ENCODE measurements at regions not wholly inside any gene's neighbourhood (a gene's known extent, or its start where the extent isn't known, plus 50 kb on each side); places are given as distances from the start of the nearest gene placed in this dataset.

DNA sequence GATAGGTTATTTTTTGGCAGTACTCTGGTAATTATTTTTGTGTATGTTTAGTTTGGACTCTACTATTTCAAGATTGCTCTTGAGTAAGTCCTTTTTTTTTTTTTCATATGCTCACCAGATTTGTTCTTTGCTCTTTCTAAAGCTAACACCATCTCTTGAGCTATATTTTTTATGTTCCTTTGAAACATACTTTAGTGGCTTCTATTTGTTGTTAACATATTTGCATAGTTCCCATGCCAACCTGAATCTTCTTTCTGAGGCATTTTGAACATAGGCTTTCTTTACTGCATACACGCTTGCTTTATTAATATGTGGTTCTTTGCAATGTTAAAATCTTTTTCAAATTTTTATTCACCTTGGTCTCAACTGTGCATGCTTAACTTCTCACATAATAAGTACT is 1644.9 kb downstream of the SUCLG1 start:
- H3K4me1 ChIP-seq (ENCODE audit: low read depth), result peaks cover 4% of the 10 kb centered on the region
- H3K27me3 ChIP-seq, result no peaks in the 10 kb centered on the region
- H3K9me3 ChIP-seq (ENCODE audit: low read depth), result no peaks in the 10 kb centered on the region
- H3K36me3 ChIP-seq, result no peaks in the 10 kb centered on the region
- no peak for TF ChIP-seq CTCF (IDR thresholded peaks at IDR 0.05; ENCODE audit: low read depth, low read length)
- H3K4me3 ChIP-seq, result no peak overlapping the region
- no peak overlapping the region for H3K27ac ChIP-seq
- no peak for DNase-seq (ENCODE audit: low read depth in 1 of 2, low spot score in 1 of 2)

- TF ChIP-seq CTCF (IDR thresholded peaks at IDR 0.05; ENCODE audit: low read depth, low read length), result no peak
- H3K4me3 ChIP-seq, result no peak overlapping the region
- no peak overlapping the region for H3K27ac ChIP-seq
- H3K9me3 ChIP-seq (ENCODE audit: low read depth), result no peaks in the 10 kb centered on the region
- no peak for DNase-seq (ENCODE audit: low read depth in 1 of 2, low spot score in 1 of 2)
- H3K27me3 ChIP-seq, result no peaks in the 10 kb centered on the region
- H3K36me3 ChIP-seq, result no peaks in the 10 kb centered on the region
- peaks cover 4% of the 10 kb centered on the region for H3K4me1 ChIP-seq (ENCODE audit: low read depth)
These were observed 1647.1 kb downstream of the SUCLG1 start for GRCh38 chr2:82811946-82812345.

GRCh38 chr2:82803307-82803706 is 1655.8 kb downstream of the SUCLG1 start:
- no peak for TF ChIP-seq CTCF (IDR thresholded peaks at IDR 0.05; ENCODE audit: low read depth, low read length)

GRCh38 chr2:82797469-82797868 is 1661.6 kb downstream of the SUCLG1 start:
- H3K4me1 ChIP-seq (ENCODE audit: low read depth), result no peaks in the 10 kb centered on the region
- no peaks in the 10 kb centered on the region for H3K9me3 ChIP-seq (ENCODE audit: low read depth)
- H3K27ac ChIP-seq, result no peak overlapping the region
- no peak overlapping the region for H3K4me3 ChIP-seq
- no peaks in the 10 kb centered on the region for H3K27me3 ChIP-seq
- DNase-seq (ENCODE audit: low read depth in 1 of 2, low spot score in 1 of 2), result no peak
- no peaks in the 10 kb centered on the region for H3K36me3 ChIP-seq
- TF ChIP-seq CTCF (IDR thresholded peaks at IDR 0.05; ENCODE audit: low read depth, low read length), result no peak

More at GRCh38 chr2:82803307-82803706, 1655.8 kb downstream of the SUCLG1 start:
- Histone ChIP-seq H3K4me1 (ENCODE audit: low read depth) (no peaks in the 10 kb centered on the region), H3K27ac (no peak overlapping the region), H3K36me3 (no peaks in the 10 kb centered on the region), H3K9me3 (ENCODE audit: low read depth) (no peaks in the 10 kb centered on the region), H3K27me3 (no peaks in the 10 kb centered on the region), H3K4me3 (no peak overlapping the region)
- no peak for DNase-seq (ENCODE audit: low read depth in 1 of 2, low spot score in 1 of 2)

DNA sequence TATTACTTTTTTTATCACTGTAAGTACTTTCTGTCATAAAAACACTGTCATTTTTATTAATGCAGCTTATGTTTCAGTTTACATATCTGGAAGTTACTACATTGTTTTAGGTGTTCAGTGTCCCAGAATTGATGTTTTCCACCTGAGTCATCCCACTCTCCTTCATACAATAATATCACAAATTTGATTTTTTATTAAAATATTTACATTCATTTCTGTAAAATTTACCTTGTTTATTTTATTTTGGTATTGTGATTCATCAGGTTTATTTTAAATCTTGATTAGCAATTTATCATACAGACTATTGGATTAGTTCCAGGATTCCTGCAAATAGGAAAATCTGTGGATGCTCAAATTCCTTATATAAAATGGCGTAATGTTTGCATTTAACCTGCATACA is 1662.9 kb downstream of the SUCLG1 start:
- Histone ChIP-seq H3K4me3 (no peak overlapping the region), H3K36me3 (no peaks in the 10 kb centered on the region), H3K27me3 (no peaks in the 10 kb centered on the region), H3K9me3 (ENCODE audit: low read depth) (no peaks in the 10 kb centered on the region), H3K4me1 (ENCODE audit: low read depth) (no peaks in the 10 kb centered on the region), H3K27ac (no peak overlapping the region)
- TF ChIP-seq CTCF (IDR thresholded peaks at IDR 0.05; ENCODE audit: low read depth, low read length), result no peak
- no peak for DNase-seq (ENCODE audit: low read depth in 1 of 2, low spot score in 1 of 2)

GRCh38 chr2:82795446-82795845 is 1663.6 kb downstream of the SUCLG1 start:
- Histone ChIP-seq H3K9me3 (ENCODE audit: low read depth) (no peaks in the 10 kb centered on the region), H3K4me1 (ENCODE audit: low read depth) (no peaks in the 10 kb centered on the region), H3K36me3 (no peaks in the 10 kb centered on the region), H3K4me3 (no peak overlapping the region), H3K27ac (no peak overlapping the region), H3K27me3 (no peaks in the 10 kb centered on the region)
- no peak for TF ChIP-seq CTCF (IDR thresholded peaks at IDR 0.05; ENCODE audit: low read depth, low read length)
- DNase-seq (ENCODE audit: low read depth in 1 of 2, low spot score in 1 of 2), result peak in 1 of 2 donors; percentile 86

All from cardiac muscle cell (in vitro differentiated cells and primary cell).